ENCODE measurements at regions not wholly inside any gene's neighbourhood (a gene's known extent, or its start where the extent isn't known, plus 50 kb on each side); places are given as distances from the start of the nearest gene placed in this dataset.

GRCh38 chr1:73789965-73790364 is 408.0 kb downstream of the LRRIQ3 start:
- H3K27ac Mint-ChIP-seq (ENCODE audit: unreplicated experiment): no peak overlapping the region
- intact Hi-C loops (cut with micrococcal nuclease; ENCODE audit: unreplicated experiment): no loop called here
- Histone ChIP-seq H3K36me3 (ENCODE audit: control insufficient read depth, insufficient read depth, low read length) (no peaks in the 10 kb centered on the region), H3K4me3 (ENCODE audit: low read depth, low read length) (no peak overlapping the region), H3K4me1 (no peaks in the 10 kb centered on the region), H3K9me3 (no peaks in the 10 kb centered on the region), H3K27me3 (replicated peaks; ENCODE audit: control insufficient read depth, insufficient read depth, low read length) (no peaks in the 10 kb centered on the region)
- ChIA-PET POLR2A (no interaction called here), CTCF (no interaction called here)
- peaks cover 9% of the 10 kb centered on the region for H3K4me1 Mint-ChIP-seq (ENCODE audit: low read depth, unreplicated experiment)
- no peak for DNase-seq
- no peaks in the 10 kb centered on the region for H3K9me3 Mint-ChIP-seq (ENCODE audit: unreplicated experiment)
- TF ChIP-seq CTCF (IDR thresholded peaks at IDR 0.05; ENCODE audit: insufficient read depth in 1 of 2, low read depth in 1 of 2, low read length in 1 of 2, severe bottlenecking in 1 of 2, unreplicated experiment in 1 of 2): no peak
- no peaks in the 10 kb centered on the region for H3K27me3 Mint-ChIP-seq (ENCODE audit: insufficient read depth, unreplicated experiment)
- BruUV-seq (replicated peaks): no TSS peak
- H3K4me3 Mint-ChIP-seq (ENCODE audit: unreplicated experiment): no peak overlapping the region
- H3K36me3 Mint-ChIP-seq (ENCODE audit: insufficient read depth, unreplicated experiment): no peaks in the 10 kb centered on the region

GRCh38 chr1:73784026-73784425 is 413.9 kb downstream of the LRRIQ3 start:
- TF ChIP-seq CTCF (IDR thresholded peaks at IDR 0.05; ENCODE audit: insufficient read depth in 1 of 2, low read depth in 1 of 2, low read length in 1 of 2, severe bottlenecking in 1 of 2, unreplicated experiment in 1 of 2): no peak

GRCh38 chr1:73783352-73783751 is 414.6 kb downstream of the LRRIQ3 start:
- intact Hi-C loops (cut with micrococcal nuclease; ENCODE audit: unreplicated experiment): no loop called here
- Histone ChIP-seq H3K4me3 (ENCODE audit: low read depth, low read length) (no peak overlapping the region), H3K27me3 (replicated peaks; ENCODE audit: control insufficient read depth, insufficient read depth, low read length) (no peaks in the 10 kb centered on the region), H3K4me1 (peaks cover 9% of the 10 kb centered on the region; the same call in 1 of the 2 replicates), H3K36me3 (ENCODE audit: control insufficient read depth, insufficient read depth, low read length) (no peaks in the 10 kb centered on the region), H3K9me3 (no peaks in the 10 kb centered on the region)
- TF ChIP-seq CTCF (IDR thresholded peaks at IDR 0.05; ENCODE audit: insufficient read depth in 1 of 2, low read depth in 1 of 2, low read length in 1 of 2, severe bottlenecking in 1 of 2, unreplicated experiment in 1 of 2): no peak
- H3K36me3 Mint-ChIP-seq (ENCODE audit: insufficient read depth, unreplicated experiment): no peaks in the 10 kb centered on the region
- no peak overlapping the region for H3K4me3 Mint-ChIP-seq (ENCODE audit: unreplicated experiment)
- H3K4me1 Mint-ChIP-seq (ENCODE audit: low read depth, unreplicated experiment): peaks cover 17% of the 10 kb centered on the region
- DNase-seq: no peak
- BruUV-seq (replicated peaks): no TSS peak
- no peak overlapping the region for H3K27ac Mint-ChIP-seq (ENCODE audit: unreplicated experiment)
- H3K27me3 Mint-ChIP-seq (ENCODE audit: insufficient read depth, unreplicated experiment): no peaks in the 10 kb centered on the region
- ChIA-PET CTCF (no interaction called here), POLR2A (no interaction called here)
- no peaks in the 10 kb centered on the region for H3K9me3 Mint-ChIP-seq (ENCODE audit: unreplicated experiment)

More at GRCh38 chr1:73784026-73784425, 413.9 kb downstream of the LRRIQ3 start:
- Mint-ChIP-seq H3K36me3 (ENCODE audit: insufficient read depth, unreplicated experiment) (no peaks in the 10 kb centered on the region), H3K9me3 (ENCODE audit: unreplicated experiment) (no peaks in the 10 kb centered on the region), H3K4me3 (ENCODE audit: unreplicated experiment) (no peak overlapping the region), H3K4me1 (ENCODE audit: low read depth, unreplicated experiment) (peaks cover 17% of the 10 kb centered on the region), H3K27ac (ENCODE audit: unreplicated experiment) (no peak overlapping the region), H3K27me3 (ENCODE audit: insufficient read depth, unreplicated experiment) (no peaks in the 10 kb centered on the region)
- BruUV-seq (replicated peaks): no TSS peak
- no peak overlapping the region for H3K4me3 ChIP-seq (ENCODE audit: low read depth, low read length)
- intact Hi-C loops (cut with micrococcal nuclease; ENCODE audit: unreplicated experiment): no loop called here
- ChIA-PET POLR2A (no interaction called here), CTCF (no interaction called here)
- peaks cover 9% of the 10 kb centered on the region; the same call in 1 of the 2 replicates for H3K4me1 ChIP-seq
- H3K27me3 ChIP-seq (replicated peaks; ENCODE audit: control insufficient read depth, insufficient read depth, low read length): no peaks in the 10 kb centered on the region
- no peak for DNase-seq
- no peaks in the 10 kb centered on the region for H3K9me3 ChIP-seq
- H3K36me3 ChIP-seq (ENCODE audit: control insufficient read depth, insufficient read depth, low read length): no peaks in the 10 kb centered on the region
